GM23338 (cell line): ENCODE measurements at regions not wholly inside any gene's neighbourhood (a gene's known extent, or its start where the extent isn't known, plus 50 kb on each side); places are given as distances from the start of the nearest gene placed in this dataset.

Source experiments
- ATAC-seq: fragments of 200-7000 bp; cut with Tn5 transposase; 3 replicates; pipeline ENCODE4 v1.9.1; 2020
- DNase-seq: peaks from one replicate; pipeline ENCODE4 v3.0.0-alpha.2; 2015; ENCODE audit warnings: low spot score
- H2AFZ ChIP-seq: fragments of 200-600 bp; sonication (generic); 2 replicates; pipeline ENCODE4 v1.8.0; 2016; ENCODE audit warnings: antibody characterized with exemption, mild to moderate bottlenecking, moderate library complexity
- H3F3A ChIP-seq: fragments of 200-600 bp; sonication (generic); replicated peaks from 2 replicates; pipeline ENCODE4 v1.8.0; 2017; ENCODE audit warnings: antibody characterized with exemption, mixed run types, low read depth
- H3K27ac ChIP-seq: fragments of 200-600 bp; sonication (generic); 2 replicates; pipeline ENCODE4 v1.6.1; 2016; ENCODE audit warnings: low read depth
- H3K27me3 ChIP-seq: fragments of 200-600 bp; sonication (generic); 2 replicates; pipeline ENCODE4 v1.8.0; 2016; ENCODE audit warnings: mild to moderate bottlenecking, mixed run types, moderate library complexity; ENCODE audit not compliant: insufficient read depth
- H3K36me3 ChIP-seq: fragments of 200-600 bp; sonication (generic); 2 replicates; pipeline ENCODE4 v1.8.0; 2016; ENCODE audit warnings: mild to moderate bottlenecking; ENCODE audit not compliant: insufficient read depth
- H3K4me1 ChIP-seq: fragments of 200-600 bp; sonication (generic); 2 replicates; pipeline ENCODE4 v1.8.0; 2016; ENCODE audit warnings: mild to moderate bottlenecking, moderate library complexity; ENCODE audit not compliant: insufficient read depth
- H3K4me2 ChIP-seq: fragments of 200-600 bp; sonication (generic); 2 replicates; pipeline ENCODE4 v1.7.1; 2017; ENCODE audit warnings: mixed run types
- H3K4me3 ChIP-seq: fragments of 200-600 bp; sonication (generic); 2 replicates; pipeline ENCODE4 v1.6.1; 2016; ENCODE audit warnings: mixed run types
- H3K79me2 ChIP-seq: fragments of 200-600 bp; sonication (generic); replicated peaks from 2 replicates; pipeline ENCODE4 v1.8.0; 2017; ENCODE audit warnings: mild to moderate bottlenecking; ENCODE audit not compliant: insufficient read depth
- H3K9me2 ChIP-seq: fragments of 200-600 bp; sonication (generic); 2 replicates; pipeline ENCODE4 v1.8.0; 2017; ENCODE audit not compliant: insufficient read depth
- H4K20me1 ChIP-seq: fragments of 200-600 bp; sonication (generic); replicated peaks from 2 replicates; pipeline ENCODE4 v1.8.0; 2017; ENCODE audit warnings: mild to moderate bottlenecking; ENCODE audit not compliant: insufficient read depth
- H3K27ac Mint-ChIP-seq: 2 replicates; pipeline ENCODE4 v1.8.0; 2020; ENCODE audit warnings: inconsistent platforms, mild to moderate bottlenecking, moderate library complexity, mixed read lengths
- H3K27me3 Mint-ChIP-seq: 3 replicates; pipeline ENCODE4 v1.8.0; 2022; ENCODE audit warnings: low read depth, mild to moderate bottlenecking, moderate library complexity, mixed read lengths, inconsistent platforms; ENCODE audit not compliant: insufficient read depth, poor library complexity
- H3K36me3 Mint-ChIP-seq: 3 replicates; pipeline ENCODE4 v1.8.0; 2021; ENCODE audit warnings: low read depth, mild to moderate bottlenecking, inconsistent platforms, moderate library complexity, mixed read lengths
- H3K4me1 Mint-ChIP-seq: 3 replicates; pipeline ENCODE4 v1.8.0; 2020; ENCODE audit warnings: mild to moderate bottlenecking, inconsistent platforms, mixed read lengths
- H3K4me3 Mint-ChIP-seq: 3 replicates; pipeline ENCODE4 v1.8.0; 2021; ENCODE audit warnings: moderate library complexity, mild to moderate bottlenecking, inconsistent platforms, mixed read lengths
- H3K9me3 Mint-ChIP-seq: 3 replicates; pipeline ENCODE4 v1.8.0; 2020; ENCODE audit warnings: moderate library complexity, mild to moderate bottlenecking, inconsistent platforms, mixed read lengths
- CREB1 ChIP-seq: fragments of 250-450 bp; sonication (Bioruptor Pico); IDR thresholded peaks from 2 replicates; pipeline ENCODE4 v1.5.0; 2020; ENCODE audit warnings: low read depth, mild to moderate bottlenecking, moderate library complexity
- ETS1 ChIP-seq: IDR thresholded peaks from 2 replicates; pipeline ENCODE4 v1.6.1; 2016; ENCODE audit warnings: antibody characterized with exemption
- EZH2 ChIP-seq: fragments of 200-600 bp; sonication (generic); IDR thresholded peaks from one replicate; pipeline ENCODE4 v1.8.0; 2017; ENCODE audit warnings: antibody characterized with exemption, mild to moderate bottlenecking, low read depth; ENCODE audit not compliant: unreplicated experiment
- JUNB ChIP-seq: IDR thresholded peaks from one replicate; pipeline ENCODE4 v1.6.1; 2016; ENCODE audit warnings: antibody characterized with exemption; ENCODE audit not compliant: unreplicated experiment
- ZNF462 ChIP-seq: fragments of 250-450 bp; sonication (Bioruptor Pico); IDR thresholded peaks from 2 replicates; pipeline ENCODE4 v1.5.0; 2020; ENCODE audit warnings: mild to moderate bottlenecking, moderate library complexity
- TF ChIP-seq, protein P1 (sequence below), 2 experiments: fragments of 200-600 bp in 1 of 2; sonication (generic) in 1 of 2; conservative IDR thresholded peaks; 2 replicates each; pipeline versions ENCODE4 v1.5.1 to v1.6.1; 2016 to 2017; ENCODE audit warnings: antibody characterized with exemption in 2 of 2, low read depth in 2 of 2, mild to moderate bottlenecking in 2 of 2, moderate library complexity in 1 of 2

- ATAC-seq (peak; percentile 20; the same call in 2 of the 3 replicates), DNase-seq (no peak)
- no peaks in the 10 kb centered on the region for H3K36me3 ChIP-seq
- Mint-ChIP-seq H3K4me1 (peaks cover 15% of the 10 kb centered on the region), H3K27me3 (peaks cover 3% of the 10 kb centered on the region), H3K36me3 (no peaks in the 10 kb centered on the region; the same call in 2 of the 3 replicates), H3K27ac (no peak overlapping the region), H3K9me3 (no peaks in the 10 kb centered on the region), H3K4me3 (no peak overlapping the region)
- H3K27ac ChIP-seq = no peak overlapping the region
- H2AFZ ChIP-seq = peak overlapping the region; percentile 78; the same call in 1 of the 2 replicates
- no peaks in the 10 kb centered on the region for H3K27me3 ChIP-seq
- TF ChIP-seq CREB1 (CRISPR knock-in tag) (no peak), JUNB (no peak)
- TF ChIP-seq, protein P1, sequence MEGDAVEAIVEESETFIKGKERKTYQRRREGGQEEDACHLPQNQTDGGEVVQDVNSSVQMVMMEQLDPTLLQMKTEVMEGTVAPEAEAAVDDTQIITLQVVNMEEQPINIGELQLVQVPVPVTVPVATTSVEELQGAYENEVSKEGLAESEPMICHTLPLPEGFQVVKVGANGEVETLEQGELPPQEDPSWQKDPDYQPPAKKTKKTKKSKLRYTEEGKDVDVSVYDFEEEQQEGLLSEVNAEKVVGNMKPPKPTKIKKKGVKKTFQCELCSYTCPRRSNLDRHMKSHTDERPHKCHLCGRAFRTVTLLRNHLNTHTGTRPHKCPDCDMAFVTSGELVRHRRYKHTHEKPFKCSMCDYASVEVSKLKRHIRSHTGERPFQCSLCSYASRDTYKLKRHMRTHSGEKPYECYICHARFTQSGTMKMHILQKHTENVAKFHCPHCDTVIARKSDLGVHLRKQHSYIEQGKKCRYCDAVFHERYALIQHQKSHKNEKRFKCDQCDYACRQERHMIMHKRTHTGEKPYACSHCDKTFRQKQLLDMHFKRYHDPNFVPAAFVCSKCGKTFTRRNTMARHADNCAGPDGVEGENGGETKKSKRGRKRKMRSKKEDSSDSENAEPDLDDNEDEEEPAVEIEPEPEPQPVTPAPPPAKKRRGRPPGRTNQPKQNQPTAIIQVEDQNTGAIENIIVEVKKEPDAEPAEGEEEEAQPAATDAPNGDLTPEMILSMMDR (conservative IDR thresholded peaks at IDR 0.05; ENCODE audit: low read depth in 2 of 2) = peak; percentile 12 to 38; a peak in 1 of 4 replicates
- H3F3A ChIP-seq = no peaks in the 10 kb centered on the region
- no peaks in the 10 kb centered on the region; the same call in 1 of the 2 replicates for H4K20me1 ChIP-seq
- no peaks in the 10 kb centered on the region for H3K9me2 ChIP-seq
- H3K4me2 ChIP-seq = no peak overlapping the region
- H3K79me2 ChIP-seq = no peaks in the 10 kb centered on the region
- no peak overlapping the region for H3K4me3 ChIP-seq
- H3K4me1 ChIP-seq = peaks cover 7% of the 10 kb centered on the region; the same call in 1 of the 2 replicates
Measured at GRCh38 chr10:71010730-71011129, 122.4 kb upstream of the PCBD1 start.

DNA sequence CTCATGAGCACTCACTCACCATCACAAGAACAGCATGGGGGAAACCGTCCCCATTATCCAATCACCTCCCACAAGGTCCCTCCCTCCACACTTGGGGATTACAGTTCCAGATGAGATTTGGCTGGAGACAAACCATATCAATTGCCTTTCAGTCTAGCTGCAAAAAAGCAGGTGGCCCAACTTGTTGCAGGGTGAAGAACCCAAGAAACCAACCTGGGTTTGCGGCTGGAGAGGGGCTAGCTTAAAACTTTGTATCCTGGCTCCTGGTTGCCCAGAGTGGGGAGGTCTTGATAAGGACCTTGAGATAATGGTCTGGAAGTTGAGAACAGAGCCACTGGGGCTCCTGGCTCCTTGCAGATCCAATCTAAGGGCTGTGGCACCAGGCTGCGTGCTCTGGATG, 122.8 kb upstream of the PCBD1 start:
- H3K79me2 ChIP-seq = no peaks in the 10 kb centered on the region
- peak overlapping the region; percentile 78; the same call in 1 of the 2 replicates for H2AFZ ChIP-seq
- H3K36me3 Mint-ChIP-seq = no peaks in the 10 kb centered on the region; the same call in 2 of the 3 replicates
- no peak for DNase-seq
- H3K27ac ChIP-seq = no peak overlapping the region
- no peaks in the 10 kb centered on the region for H3F3A ChIP-seq
- no peaks in the 10 kb centered on the region for H3K9me2 ChIP-seq
- H3K4me3 ChIP-seq = no peak overlapping the region
- H3K4me1 ChIP-seq = peaks cover 7% of the 10 kb centered on the region; the same call in 1 of the 2 replicates
- no peak overlapping the region for H3K27ac Mint-ChIP-seq
- no peak overlapping the region for H3K4me2 ChIP-seq
- no peak for ATAC-seq
- H3K36me3 ChIP-seq = no peaks in the 10 kb centered on the region
- no peak overlapping the region for H3K4me3 Mint-ChIP-seq
- no peaks in the 10 kb centered on the region; the same call in 1 of the 2 replicates for H4K20me1 ChIP-seq
- no peaks in the 10 kb centered on the region for H3K27me3 ChIP-seq
- peaks cover 3% of the 10 kb centered on the region for H3K27me3 Mint-ChIP-seq
- peaks cover 15% of the 10 kb centered on the region for H3K4me1 Mint-ChIP-seq
- H3K9me3 Mint-ChIP-seq = no peaks in the 10 kb centered on the region
- TF ChIP-seq ZNF462 (no peak), ETS1 (no peak), CREB1 (CRISPR knock-in tag) (no peak), EZH2 (no peak)
- TF ChIP-seq, protein P1 (conservative IDR thresholded peaks at IDR 0.05; ENCODE audit: low read depth in 2 of 2) = no peak
